Activated naive CD4-positive, alpha-beta T cell treated with anti-CD3 and anti-CD28 coated beads, Interleukin-2, amount 50 U/mL, for 16 hours (primary cell): ENCODE measurements at regions not wholly inside any gene's neighbourhood (a gene's known extent, or its start where the extent isn't known, plus 50 kb on each side); places are given as distances from the start of the nearest gene placed in this dataset.
"Not testable (repeated sequence)": the region's sequence is repeated elsewhere in the genome, so short reads cannot be mapped to it uniquely, and the experiment has no call there.

ENCODE experiments used
- DNase-seq: peaks from one replicate; pipeline ENCODE4 v3.0.0-alpha.2; 2020

DNA sequence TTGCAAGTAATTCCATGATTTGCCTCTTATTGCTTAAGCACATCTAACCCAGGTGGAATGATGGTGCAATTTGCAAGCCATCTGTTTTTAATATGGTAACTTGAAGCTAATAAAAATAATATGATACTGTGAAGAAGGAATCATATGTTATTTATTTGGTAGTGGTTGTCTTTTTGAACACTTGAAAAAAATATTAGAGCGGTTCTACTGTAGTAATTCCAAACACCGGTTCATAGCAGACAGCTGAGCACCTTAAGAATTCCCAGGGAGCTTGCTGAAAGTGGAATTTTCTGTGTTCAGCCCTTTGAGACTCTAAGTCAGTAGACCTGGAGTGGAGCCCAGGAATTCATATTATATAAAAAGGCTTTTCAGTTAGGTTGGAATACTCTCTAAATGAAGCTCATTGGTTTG, 687.4 kb downstream of the EDEM1 start:
- DNase-seq = no peak

DNA sequence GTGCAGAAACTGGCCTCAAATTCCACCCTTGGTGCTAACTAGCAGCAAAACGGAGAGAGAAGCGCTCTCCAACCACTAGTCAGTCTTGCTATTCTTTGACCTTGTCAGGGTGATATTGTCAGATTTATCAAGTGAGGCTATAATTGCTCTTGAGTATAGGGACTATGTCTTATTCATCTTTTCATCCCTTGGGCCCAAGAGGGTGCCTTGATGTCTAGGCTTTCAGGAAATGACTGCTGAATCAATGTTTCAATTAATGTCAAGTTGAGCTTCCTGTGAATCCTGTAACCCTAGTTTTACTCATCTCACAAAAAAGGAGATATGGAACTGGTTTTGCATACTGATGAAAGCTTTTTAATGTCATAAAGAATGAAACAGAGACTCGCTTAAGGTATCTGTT, 701.3 kb downstream of the EDEM1 start:
- no peak for DNase-seq

DNA sequence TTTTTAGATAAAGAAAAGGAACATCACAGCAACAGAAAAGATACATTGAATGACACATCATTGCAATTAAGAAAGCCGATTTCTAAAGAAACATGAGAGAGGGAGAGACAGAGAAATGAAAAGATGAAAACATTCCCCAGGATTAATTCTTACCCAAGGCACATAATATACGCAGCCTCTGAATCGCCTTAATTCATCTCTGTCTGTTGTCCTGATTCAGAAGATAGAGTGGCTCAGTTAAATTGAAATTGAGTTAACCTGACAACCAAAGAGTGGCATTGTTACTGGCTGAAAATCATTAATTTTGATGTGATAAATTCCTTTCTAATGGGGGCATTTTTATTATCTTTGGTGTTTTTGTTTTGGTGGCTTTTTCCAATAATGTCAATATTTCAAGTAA, 701.9 kb downstream of the EDEM1 start:
- DNase-seq = no peak

DNA sequence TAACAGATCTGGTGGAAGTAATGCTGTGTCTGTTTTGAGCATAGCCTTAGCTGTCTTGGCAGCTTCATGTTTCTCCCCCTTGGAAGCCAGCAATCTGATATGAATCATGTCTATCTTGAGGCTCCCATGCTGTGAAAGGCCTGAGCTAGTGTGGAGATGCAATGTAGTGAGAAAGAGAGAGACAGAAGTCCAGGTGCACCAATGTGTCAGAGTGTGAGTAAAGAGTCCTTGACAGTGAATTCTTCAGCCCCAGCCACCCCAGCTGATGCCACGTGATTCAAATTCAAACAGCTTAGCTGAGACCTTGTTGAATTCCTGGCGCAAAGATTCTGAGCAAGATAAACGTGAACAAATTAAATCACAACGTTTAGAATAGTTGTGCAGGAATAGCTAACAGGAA, 704.2 kb downstream of the EDEM1 start:
- DNase-seq = no peak

DNA sequence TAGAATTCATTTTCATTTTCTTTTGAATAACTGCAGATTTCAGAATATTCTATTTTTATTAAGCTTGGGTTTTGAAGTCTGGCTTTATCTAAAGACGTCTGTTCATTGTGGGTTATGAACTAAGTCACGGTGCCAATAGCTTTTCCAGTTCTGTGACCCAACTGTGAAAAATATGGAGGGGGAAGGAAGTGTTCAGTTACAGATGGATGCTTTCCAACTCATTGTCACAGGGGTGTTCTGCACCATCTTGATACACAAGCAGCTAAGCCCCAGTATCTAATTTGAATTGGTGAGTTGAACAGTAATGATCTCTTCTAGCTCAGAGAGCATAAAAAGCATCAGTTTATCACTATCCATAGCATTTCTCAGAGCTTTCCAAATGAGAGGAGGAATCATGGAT, 710.6 kb downstream of the EDEM1 start:
- DNase-seq = no peak

DNA sequence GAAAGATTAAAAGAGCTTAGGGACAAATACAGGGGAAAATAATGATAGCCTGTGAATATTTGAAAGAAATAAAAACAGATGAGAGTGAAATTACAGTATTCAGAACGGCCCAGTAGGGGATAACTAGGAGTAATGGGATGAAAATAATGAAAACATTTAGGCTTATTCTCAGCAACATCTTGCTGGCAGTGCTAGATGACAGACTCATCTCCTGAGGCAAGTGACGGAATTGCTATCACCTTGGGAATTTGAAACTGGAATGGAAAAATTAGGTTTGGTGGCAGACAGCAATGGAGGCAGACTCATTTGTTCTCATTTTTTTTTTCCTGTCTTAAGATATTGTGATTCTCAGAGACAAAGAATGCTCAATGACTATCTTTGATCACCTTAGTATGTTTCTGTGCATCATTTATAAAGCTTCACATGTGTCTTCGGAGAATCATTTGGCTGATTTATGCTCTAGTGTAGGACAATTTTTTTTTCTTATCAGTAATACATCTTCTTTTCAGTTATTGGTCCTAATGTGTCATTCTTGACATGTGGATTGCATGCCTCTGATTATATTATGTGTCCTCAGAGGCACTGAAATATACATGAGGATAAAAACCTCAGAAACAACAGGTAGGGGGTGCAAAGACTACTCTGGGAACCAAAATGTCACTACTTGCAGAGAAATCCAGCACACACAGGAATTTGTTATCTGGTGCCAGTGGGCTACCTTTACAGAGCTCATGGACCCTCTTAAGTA, 711.7 kb downstream of the EDEM1 start:
- no peak for DNase-seq

DNA sequence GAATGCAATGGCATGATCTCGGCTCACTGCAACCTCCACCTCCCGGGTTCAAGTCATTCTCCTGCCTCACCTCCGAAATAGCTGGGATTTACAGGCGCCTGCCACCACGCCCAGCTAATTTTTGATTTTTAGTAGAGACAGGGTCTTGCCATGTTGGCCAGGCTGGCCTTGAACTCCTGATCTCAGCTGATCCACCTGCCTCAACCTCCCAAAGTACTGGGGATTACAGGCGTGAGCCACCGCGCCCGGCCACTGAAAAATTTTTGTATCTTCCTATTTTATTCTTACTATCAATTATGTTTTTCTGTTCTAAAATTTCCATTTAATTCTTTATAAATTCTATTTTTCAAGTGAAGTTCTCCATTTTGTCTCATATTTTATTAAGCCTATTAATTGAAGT, 730.4 kb downstream of the EDEM1 start:
- no peak for DNase-seq

DNA sequence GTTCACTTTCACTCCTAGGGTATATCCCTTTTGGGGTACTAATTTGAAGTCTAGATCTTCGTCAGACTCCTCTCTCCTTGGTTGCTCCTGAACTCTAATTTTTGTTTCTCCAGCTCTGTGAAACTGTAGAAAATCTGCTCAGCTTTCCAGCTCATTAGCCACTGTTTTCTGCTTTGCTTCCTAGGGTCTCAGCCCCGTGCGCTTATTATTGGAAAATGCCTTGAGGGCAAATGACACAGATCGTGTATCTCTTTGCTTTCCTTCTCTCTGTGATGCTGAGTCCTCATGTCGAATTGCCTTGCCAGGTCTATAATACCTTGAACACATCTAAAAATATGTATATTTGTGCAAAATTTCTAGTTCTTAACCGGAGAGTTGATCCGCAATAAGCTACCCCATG, 731.1 kb downstream of the EDEM1 start:
- no peak for DNase-seq

DNA sequence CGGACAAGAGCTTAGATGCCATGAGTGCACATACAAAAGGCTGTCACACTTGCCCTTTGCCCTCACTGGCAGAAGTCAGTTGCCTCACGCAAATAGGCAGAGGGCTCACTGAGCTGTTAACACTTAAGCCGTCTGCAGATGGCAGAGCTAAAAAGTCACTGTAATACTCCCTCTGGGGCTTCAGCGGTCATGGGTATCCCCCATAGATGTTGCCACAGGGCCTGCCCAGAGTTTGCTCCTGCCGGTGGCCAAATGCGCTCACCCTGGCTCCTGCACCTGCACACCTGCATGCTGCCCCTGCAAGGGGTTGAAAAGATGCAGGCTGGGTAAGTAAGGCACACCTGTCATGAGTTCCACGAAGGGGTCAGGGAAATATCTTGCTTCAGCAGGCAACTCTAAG, 741.5 kb downstream of the EDEM1 start:
- no peak for DNase-seq

DNA sequence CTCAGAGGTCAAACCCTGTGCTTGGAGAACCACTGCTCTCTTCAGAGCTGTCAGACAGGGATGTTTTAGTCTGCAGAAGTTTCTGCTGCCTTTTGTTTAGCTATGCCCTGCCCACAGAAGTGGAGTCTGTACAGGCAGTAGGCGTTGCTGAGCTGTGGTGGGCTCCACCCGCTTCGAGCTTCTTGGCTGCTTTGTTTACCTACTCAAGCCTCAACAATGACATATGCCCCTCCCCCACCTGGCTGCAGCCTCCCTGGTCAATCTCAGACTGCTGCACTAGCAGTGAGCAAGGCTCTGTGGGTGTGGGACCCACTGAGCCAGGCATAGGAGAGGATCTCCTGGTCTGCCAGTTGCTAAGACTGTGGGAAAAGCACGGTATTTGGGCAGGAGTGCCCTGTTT, 756.6 kb downstream of the EDEM1 start:
- not testable (repeated sequence) for DNase-seq

DNA sequence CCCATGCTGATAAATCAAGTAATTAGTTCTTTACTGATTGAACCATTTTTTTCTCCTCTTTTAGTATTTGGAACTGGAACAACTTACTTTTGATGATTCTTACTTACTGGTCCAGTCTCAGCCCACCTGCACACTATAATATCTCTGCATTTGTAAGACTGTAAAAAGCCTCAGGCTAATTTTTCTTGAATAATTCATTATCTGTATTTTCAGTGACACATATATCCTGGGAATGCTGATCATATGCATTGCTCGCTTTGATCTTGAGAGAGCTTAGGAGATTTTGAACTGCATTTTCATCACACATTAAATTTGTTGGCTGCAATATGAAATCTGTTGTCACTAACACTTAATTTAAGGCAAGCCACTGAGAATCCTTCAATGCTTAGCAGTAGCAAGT, 760.6 kb downstream of the EDEM1 start:
- DNase-seq = no peak

DNA sequence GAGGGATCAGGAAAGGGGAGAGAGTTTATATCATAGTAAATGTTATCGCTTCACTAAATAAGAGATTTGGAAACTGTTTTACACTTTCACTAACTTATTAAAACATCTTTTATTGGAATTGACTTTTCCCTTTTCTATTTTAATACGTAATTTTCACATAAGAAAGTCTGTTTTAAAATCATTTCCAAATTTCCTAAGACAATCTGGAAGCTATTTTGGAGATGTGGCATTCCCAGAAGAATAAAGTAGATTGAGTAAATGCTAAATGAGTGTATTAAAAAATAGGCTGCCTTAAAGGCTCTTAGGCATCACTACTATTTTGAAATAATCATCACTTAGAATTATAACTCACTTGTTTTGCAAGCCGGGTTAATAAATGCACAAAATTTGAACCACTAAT, 763.5 kb downstream of the EDEM1 start:
- no peak for DNase-seq

DNA sequence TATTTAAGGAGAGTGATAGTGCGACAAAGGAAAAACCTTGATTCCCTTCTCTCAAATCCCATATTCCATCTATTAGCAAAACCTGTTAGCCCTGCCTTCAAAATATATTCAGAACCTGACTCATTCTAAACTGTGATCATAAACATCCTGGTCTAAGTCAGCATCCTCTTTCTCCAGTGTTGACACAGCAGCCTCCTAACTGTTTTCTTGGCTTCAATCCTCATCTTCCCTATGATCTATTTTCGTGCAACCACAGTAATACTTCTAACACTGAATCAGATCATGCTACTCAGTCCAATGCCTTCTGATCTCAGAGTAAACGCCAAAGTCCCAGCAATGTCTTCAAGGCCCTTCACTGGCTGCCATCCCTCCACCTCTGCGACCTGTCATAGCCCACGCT, 785.1 kb downstream of the EDEM1 start:
- no peak for DNase-seq

DNA sequence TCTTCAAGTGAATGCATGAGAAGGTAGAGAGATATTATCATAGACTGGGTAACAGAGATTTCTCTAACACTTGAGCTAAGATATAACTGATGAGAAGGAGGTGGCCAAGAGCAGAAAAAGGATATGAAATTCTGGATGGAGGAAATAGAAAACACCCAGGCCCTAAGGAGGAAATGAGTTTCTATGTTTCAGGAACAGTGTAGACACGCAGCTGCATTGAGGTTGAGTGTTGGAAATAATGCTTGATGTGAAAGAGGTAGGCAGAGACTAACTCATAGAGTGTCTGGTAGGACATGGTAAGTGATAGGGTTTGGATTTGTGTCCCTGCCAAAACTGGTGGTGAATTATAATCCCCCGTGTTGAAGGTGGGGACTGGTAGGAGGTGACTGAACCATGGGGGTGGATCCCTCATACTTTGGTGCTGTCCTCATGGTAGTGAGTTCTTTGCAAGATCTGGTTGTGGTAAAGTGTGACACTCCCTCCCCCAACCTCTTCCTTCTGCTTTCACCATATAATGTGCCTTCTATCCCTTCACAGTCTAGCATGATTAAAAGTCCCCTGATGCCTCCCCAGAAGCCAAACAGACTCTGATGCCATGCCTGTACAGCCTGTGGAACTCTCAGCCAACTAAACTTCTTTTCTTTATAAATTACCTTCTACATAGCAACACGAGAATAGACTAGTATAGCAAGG, 787.3 kb downstream of the EDEM1 start:
- no peak for DNase-seq

DNA sequence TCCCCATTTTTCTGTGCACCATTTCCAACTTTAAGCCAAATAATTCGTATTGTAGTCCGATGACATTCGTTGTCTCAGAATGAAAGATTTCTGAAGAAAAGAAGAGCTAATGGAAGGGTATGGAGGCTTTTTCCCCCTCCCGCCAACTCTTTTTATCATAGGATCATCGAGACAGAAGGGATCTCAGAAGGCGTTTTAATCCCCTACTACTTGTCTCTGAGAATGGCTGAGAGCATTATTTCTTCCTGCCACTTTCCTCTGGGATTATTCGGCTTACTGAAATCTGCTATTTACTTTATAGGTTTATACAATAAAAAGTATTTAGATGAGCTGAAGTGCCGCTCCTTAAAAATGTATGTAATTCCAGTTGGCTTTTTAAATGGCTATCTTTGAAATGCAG, 789.8 kb downstream of the EDEM1 start:
- no peak for DNase-seq

DNA sequence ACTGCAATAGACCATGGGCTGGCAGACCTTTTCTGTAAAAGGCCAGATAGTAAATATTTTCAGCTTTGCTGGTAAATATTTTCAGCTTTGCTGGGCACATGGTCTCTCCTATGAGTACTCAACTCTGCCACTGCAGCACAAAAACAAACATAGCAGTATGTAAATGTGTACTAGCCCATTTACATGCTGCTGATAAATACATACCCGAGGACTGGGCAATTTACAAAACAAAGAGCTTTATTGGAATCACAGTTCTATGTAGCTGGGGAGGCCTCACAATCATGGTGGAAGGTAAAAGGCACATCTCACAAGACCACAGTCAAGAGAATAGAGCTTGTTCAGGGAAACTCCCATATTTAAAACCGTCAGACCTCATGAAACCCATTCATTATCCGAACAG, 793.0 kb downstream of the EDEM1 start:
- no peak for DNase-seq

DNA sequence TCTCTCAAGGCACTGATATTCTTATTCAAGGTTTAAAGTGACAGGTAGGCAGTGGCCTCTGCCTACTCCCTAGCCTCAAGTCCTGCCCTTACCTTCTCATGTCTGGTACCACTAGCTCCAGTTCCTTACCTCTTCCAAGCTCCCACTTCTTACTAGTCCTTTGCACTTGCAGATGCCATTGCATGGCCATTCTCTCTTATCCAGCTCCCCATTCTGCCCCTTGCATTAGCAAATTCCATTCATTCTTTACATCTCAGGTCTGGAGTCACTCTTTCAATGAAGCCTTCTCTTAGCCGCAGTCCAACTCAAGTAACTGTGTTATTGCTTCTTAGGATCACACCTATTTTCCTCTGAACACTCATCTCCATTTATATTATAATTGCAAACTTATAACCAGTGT, 807.1 kb downstream of the EDEM1 start:
- DNase-seq = no peak

DNA sequence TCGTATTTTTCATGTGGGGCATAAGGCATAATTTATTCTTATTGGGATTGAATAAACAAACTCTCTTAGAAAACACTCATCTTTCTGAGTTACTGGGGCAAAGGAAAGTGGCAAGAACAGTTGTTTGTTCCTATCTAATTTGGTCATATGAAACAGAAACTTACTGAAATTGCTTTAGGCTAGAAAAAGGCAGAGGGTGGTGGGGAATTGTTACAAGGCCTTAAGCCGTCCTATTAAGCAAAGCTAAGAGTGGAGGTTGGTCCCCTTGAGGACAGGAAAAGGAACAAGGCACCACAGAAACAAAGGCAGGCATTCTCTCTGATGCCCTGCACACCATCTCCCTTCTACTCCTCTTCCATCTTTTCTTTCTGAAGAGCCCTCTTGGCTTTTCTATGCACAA, 830.9 kb downstream of the EDEM1 start:
- no peak for DNase-seq

DNA sequence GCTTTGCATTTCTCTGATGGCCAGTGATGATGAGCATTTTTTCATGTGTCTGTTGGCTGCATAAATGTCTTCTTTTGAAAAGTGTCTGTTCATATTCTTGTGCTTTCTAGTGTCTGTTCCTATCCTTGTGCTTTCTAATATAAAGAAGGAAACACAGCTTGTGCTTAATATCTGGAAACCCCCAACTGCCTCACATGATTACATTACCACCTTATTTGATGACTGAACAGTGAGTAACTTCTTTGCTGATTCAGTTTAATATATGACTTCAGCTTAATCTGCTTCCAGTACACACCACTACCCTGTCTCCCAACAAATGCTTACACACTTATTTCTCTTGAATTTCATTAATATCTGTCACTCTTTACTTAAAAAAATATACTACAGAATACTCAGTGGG, 835.1 kb downstream of the EDEM1 start:
- no peak for DNase-seq

DNA sequence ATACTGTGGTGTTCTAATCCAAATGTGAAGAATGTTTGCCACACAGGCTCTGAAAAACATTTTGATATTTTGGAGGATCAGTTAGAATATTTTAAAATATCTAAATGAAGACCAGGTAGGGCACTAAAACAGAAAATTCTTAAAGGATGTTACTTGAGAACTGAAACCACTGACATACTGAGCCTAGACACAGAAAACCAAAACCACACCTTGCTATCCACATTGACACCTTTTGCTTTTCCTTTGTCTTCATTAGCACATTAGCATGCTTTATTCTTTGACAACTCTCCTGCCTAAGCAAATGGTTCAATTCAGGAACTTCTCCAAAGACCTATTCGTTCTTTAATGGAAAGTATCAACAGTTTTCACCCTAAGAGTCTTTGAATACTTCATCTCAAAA, 835.9 kb upstream of the GRM7 start:
- DNase-seq = no peak

DNA sequence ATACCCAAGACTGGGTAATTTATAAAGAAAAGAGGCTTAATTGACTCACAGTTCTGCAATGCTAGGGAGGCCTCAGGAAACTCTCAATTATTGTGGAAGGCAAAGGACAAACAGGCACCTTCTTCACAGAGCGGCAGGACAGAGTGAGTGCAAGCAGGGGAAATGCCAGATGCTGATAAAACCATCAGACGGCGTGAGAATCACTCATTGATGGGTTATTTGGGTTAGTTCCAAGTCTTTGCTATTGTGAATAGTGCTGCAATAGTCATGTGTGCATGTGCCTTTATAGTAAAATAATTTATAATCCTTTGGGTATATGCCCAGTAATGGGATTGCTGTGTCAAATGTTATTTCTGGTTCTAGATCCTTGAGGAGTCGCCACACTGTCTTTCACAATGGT, 830.3 kb upstream of the GRM7 start:
- not testable (repeated sequence) for DNase-seq

DNA sequence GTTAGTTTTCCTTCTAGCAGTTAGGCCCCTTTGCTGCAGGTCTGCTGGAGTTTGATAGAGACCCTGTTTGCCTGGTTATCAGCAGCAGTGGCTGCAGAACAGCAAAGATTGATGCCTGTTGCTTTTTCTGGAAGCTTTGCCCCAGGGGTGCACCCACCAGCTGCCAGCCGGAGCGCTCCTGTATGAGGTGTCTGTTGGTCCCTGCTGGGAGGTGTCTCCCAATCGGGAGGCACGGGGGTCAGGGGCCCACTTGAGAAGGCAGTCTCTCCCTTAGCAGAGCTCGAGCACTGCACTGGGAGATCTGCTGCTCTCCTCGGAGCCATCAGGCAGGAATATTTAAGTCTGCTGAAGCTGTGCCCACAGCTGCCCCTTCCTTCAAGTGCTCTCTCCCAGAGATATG, 825.3 kb upstream of the GRM7 start:
- DNase-seq = no peak

DNA sequence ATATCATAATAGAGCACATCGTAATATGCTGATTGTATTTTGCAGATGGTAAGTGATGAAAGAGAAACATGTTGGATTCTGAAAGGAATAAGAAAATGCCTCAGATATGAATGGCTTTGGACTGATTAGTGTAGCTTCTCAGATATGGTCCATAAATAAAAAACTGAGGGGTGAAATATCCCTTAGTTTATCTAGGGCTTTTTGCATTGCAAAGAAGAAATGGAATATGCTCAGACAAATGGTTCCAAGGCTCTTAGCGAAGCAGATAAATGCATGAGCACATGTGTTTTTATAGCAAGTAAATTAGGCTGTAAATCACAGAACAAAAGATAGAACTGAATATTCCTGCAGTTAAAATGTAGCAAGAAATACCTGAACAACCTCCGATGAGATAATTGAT, 820.9 kb upstream of the GRM7 start:
- no peak for DNase-seq

DNA sequence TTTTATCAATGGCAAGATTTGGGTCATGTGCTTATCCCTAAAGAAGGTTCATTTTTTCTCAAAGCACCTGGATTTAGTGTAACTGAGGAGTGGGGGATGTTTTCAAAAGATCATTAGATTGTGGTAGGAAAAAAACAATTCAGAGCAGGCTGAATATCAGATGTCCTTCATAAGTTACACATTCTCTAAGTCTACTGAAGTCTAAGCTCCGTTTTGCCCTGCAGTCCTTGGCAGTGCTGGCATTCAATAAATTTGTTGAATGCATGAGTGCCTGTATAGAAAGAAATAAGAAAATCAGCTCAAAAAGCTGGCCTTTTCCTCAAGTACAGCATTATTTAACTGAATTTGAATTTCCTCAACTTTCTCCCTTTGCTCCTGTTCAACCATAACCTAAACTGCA, 819.0 kb upstream of the GRM7 start:
- DNase-seq = no peak

DNA sequence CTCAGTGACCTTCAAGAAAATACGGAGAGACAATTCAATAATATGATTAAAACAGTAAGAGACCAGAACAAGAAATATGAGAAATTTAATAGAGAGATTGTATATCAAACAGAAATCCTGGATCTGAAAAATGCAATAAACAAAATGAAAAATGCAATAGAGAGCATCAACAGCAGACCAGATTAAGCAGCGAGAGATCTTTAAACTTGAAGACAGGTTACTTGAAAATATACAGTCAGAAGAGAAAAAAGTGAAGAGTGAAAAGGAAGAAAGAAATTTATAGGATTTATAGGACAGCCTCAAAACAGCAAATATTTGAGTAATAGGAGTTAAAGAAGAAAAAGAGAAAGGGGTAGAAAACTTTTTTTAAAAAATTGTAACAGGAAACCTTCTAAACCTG, 813.9 kb upstream of the GRM7 start:
- no peak for DNase-seq
